Vagina (tissue), 2 donors: ENCODE measurements at regions not wholly inside any gene's neighbourhood (a gene's known extent, or its start where the extent isn't known, plus 50 kb on each side); places are given as distances from the start of the nearest gene placed in this dataset.

Source experiments
- CTCF ChIP-seq, 3 experiments: fragments of 450-650 bp in 2 of 3; fragments of 200-600 bp in 1 of 3; sonication (generic) in 1 of 3; IDR thresholded peaks; one replicate each; pipeline ENCODE4 v1.5.1; 2017 to 2019; ENCODE audit warnings: antibody characterized with exemption in 3 of 3, mild to moderate bottlenecking in 2 of 3, moderate library complexity in 2 of 3
- POLR2A ChIP-seq, 2 donors: fragments of 450-650 bp; IDR thresholded peaks; one replicate each; pipeline ENCODE4 v1.6.1; 2017; ENCODE audit warnings: antibody characterized with exemption in 2 of 2, mild to moderate bottlenecking in 2 of 2, moderate library complexity in 2 of 2
- POLR2AphosphoS5 ChIP-seq, 2 donors: sonication (generic); formaldehyde crosslinking; IDR thresholded peaks; one replicate each; pipeline ENCODE4 v1.9.0; 2017; ENCODE audit warnings: antibody characterized with exemption in 2 of 2, mild to moderate bottlenecking in 2 of 2, low read depth in 1 of 2; ENCODE audit not compliant: insufficient read depth in 1 of 2

GRCh38 chr15:49758456-49758855 lies 137.6 kb downstream of the DTWD1 start:
- TF ChIP-seq CTCF (IDR thresholded peaks at IDR 0.05): no peak
- no peak for TF ChIP-seq POLR2A (IDR thresholded peaks at IDR 0.05)
- TF ChIP-seq POLR2AphosphoS5 (IDR thresholded peaks at IDR 0.05; ENCODE audit: insufficient read depth in 1 of 2, low read depth in 1 of 2): no peak
